Transverse colon (tissue), 4 donors: ENCODE measurements at regions not wholly inside any gene's neighbourhood (a gene's known extent, or its start where the extent isn't known, plus 50 kb on each side); places are given as distances from the start of the nearest gene placed in this dataset.

Experiments used
- DNase-seq: peaks from one replicate; pipeline ENCODE4 v3.0.0-alpha.2; 2019
- H3K27ac ChIP-seq, 4 donors: fragments of 200-600 bp; sonication (generic); 2 replicates each; pipeline ENCODE4 v1.5.1; 2016 to 2018; ENCODE audit warnings: inconsistent platforms in 4 of 4
- H3K27me3 ChIP-seq: fragments of 200-600 bp; sonication (generic); 2 replicates; pipeline ENCODE4 v1.5.1; 2017; ENCODE audit warnings: inconsistent platforms
- H3K36me3 ChIP-seq, 4 donors: fragments of 200-600 bp; sonication (generic); 2 replicates each; pipeline ENCODE4 v1.5.1; 2017 to 2019; ENCODE audit warnings: inconsistent platforms in 4 of 4
- H3K4me1 ChIP-seq, 4 donors: fragments of 200-600 bp; sonication (generic); 2 replicates each; pipeline ENCODE4 v1.5.1; 2017 to 2020; ENCODE audit warnings: inconsistent platforms in 4 of 4
- H3K4me3 ChIP-seq, 4 donors: fragments of 200-600 bp; sonication (generic); 1 replicate in 1 of 4; 2 replicates in 3 of 4; pipeline versions ENCODE4 v1.5.1 to v1.6.1; 2017 to 2019; ENCODE audit warnings: inconsistent platforms in 4 of 4
- H3K9me3 ChIP-seq, 2 donors: fragments of 200-600 bp; sonication (generic); 2 replicates each; pipeline ENCODE4 v1.5.1; 2017 to 2019; ENCODE audit warnings: inconsistent platforms in 2 of 2
- EP300 ChIP-seq: sonication (generic); formaldehyde crosslinking; IDR thresholded peaks from one replicate; pipeline ENCODE4 v1.6.1; 2017; ENCODE audit warnings: antibody characterized with exemption, low read depth
- POLR2A ChIP-seq: fragments of 450-650 bp; IDR thresholded peaks from one replicate; pipeline ENCODE4 v1.6.1; 2016; ENCODE audit warnings: antibody characterized with exemption, mild to moderate bottlenecking, moderate library complexity
- POLR2AphosphoS5 ChIP-seq, 3 donors: sonication (generic); formaldehyde crosslinking; IDR thresholded peaks; one replicate each; pipeline ENCODE4 v1.6.1; 2016; ENCODE audit warnings: antibody characterized with exemption in 3 of 3
- WGBS, 2 donors: methylation state at CpG; one replicate each; pipeline ENCODE4 v1.1.5; 2018; ENCODE audit warnings: low coverage in 1 of 2; 5-methylcytosine and 5-hydroxymethylcytosine counted together
- in situ Hi-C, 4 donors: fragments of 200-750 bp; cut with MboI; loops; one replicate each; pipeline versions ENCODE4 v1.15.0 to v1.15.1; 2017; ENCODE audit warnings: low sequenced_read_pairs in 3 of 4, low pct_ligation_motif_present in 1 of 4, low pct_unique_long_range_greater_than_20kb in 1 of 4
- intact Hi-C: fragments of 100-400 bp; cut with DNase I; formaldehyde crosslinking; loops from one replicate; pipeline ENCODE4 v1.15.1; 2023; ENCODE audit warnings: low total_unique reads
- TF ChIP-seq, protein P1 (sequence below), 5 experiments: fragments of 200-600 bp in 3 of 5; fragments of 450-650 bp in 2 of 5; sonication (generic) in 3 of 5; IDR thresholded peaks; 1 replicate in 2 of 5; 2 replicates in 3 of 5; pipeline ENCODE4 v1.5.1; 2016 to 2017; ENCODE audit warnings: antibody characterized with exemption in 5 of 5, inconsistent platforms in 3 of 5, mild to moderate bottlenecking in 2 of 5, moderate library complexity in 1 of 5

DNA sequence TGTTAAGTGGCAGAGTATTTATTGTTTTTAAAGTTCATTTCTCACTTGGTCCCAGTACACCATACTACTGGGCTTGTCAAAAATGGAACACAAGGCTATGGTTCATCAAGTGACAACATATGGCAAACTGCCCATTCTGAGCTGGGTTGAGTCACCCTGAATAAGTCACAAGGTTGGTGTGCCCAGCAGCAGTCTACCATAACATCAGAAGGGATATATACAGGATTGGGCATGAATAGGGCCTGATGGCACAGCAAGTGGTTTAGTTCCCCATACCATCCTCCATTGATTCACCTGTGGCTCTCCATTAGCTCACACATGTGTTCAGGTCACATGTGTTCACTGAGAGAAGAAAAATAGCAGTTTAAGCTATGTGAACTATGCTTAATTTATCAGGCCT lies 249.8 kb upstream of the PRDM9 start:
- no peak for TF ChIP-seq POLR2AphosphoS5 (IDR thresholded peaks at IDR 0.05)
- TF ChIP-seq, protein P1, sequence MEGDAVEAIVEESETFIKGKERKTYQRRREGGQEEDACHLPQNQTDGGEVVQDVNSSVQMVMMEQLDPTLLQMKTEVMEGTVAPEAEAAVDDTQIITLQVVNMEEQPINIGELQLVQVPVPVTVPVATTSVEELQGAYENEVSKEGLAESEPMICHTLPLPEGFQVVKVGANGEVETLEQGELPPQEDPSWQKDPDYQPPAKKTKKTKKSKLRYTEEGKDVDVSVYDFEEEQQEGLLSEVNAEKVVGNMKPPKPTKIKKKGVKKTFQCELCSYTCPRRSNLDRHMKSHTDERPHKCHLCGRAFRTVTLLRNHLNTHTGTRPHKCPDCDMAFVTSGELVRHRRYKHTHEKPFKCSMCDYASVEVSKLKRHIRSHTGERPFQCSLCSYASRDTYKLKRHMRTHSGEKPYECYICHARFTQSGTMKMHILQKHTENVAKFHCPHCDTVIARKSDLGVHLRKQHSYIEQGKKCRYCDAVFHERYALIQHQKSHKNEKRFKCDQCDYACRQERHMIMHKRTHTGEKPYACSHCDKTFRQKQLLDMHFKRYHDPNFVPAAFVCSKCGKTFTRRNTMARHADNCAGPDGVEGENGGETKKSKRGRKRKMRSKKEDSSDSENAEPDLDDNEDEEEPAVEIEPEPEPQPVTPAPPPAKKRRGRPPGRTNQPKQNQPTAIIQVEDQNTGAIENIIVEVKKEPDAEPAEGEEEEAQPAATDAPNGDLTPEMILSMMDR (IDR thresholded peaks at IDR 0.05), result no peak
- no peak for TF ChIP-seq POLR2A
- no peak for TF ChIP-seq EP300
- Histone ChIP-seq H3K27ac (no peak overlapping the region), H3K36me3 (no peaks in the 10 kb centered on the region), H3K4me1 (no peaks in the 10 kb centered on the region), H3K9me3 (no peaks in the 10 kb centered on the region), H3K4me3 (no peak overlapping the region), H3K27me3 (no peaks in the 10 kb centered on the region)
- intact Hi-C loops (no loop called here), in situ Hi-C loops (no loop called here)
- no peak for DNase-seq

DNA sequence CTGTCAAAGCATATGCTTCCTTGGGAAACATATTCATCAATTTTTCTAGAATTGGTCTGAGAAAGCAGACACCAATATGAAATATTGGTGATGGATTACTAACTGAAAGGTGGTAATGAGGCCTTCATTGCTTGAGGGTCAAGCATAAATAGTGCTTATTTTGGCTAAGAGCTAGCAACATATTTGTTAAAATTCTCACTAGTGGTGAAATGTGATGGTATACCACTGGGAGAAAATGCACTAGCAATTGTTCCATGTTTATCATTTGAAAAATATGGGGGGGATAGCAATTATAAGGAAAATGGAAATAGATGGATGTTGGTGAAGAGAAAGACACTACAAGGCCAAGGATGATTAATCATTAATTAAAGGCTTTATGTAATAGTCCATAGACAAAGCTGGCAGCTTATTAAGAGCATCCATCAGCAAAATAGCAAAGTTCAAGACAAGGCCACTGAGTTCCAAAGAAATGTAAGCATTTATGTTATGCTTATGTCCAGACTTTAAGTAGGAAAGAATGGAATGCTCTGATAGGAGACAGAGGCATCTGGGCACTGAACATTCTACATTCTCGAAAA lies 253.7 kb upstream of the PRDM9 start:
- H3K4me3 ChIP-seq, result no peak overlapping the region
- H3K9me3 ChIP-seq, result no peaks in the 10 kb centered on the region
- WGBS, 2 donors, result 67% methylated on average over 1 of the region's 1 CpG; no CpG with 5 or more reads in 1 of the 2 donors
- intact Hi-C loops, result no loop called here
- H3K36me3 ChIP-seq, result no peaks in the 10 kb centered on the region
- H3K27ac ChIP-seq, result no peak overlapping the region
- TF ChIP-seq, protein P1 (IDR thresholded peaks at IDR 0.05), result no peak
- TF ChIP-seq POLR2A (no peak), EP300 (no peak), POLR2AphosphoS5 (IDR thresholded peaks at IDR 0.05) (no peak)
- in situ Hi-C loops, result no loop called here
- H3K4me1 ChIP-seq, result no peaks in the 10 kb centered on the region
- no peak for DNase-seq
- H3K27me3 ChIP-seq, result no peaks in the 10 kb centered on the region

- Histone ChIP-seq H3K9me3 (no peaks in the 10 kb centered on the region), H3K4me1 (no peaks in the 10 kb centered on the region), H3K4me3 (no peak overlapping the region), H3K36me3 (no peaks in the 10 kb centered on the region), H3K27ac (no peak overlapping the region), H3K27me3 (no peaks in the 10 kb centered on the region)
- WGBS, 2 donors, result 54 to 74% methylated on average over 2 of the region's 2 CpGs
- DNase-seq, result no peak
- TF ChIP-seq, protein P1 (IDR thresholded peaks at IDR 0.05), result no peak
- TF ChIP-seq EP300 (no peak), POLR2AphosphoS5 (IDR thresholded peaks at IDR 0.05) (no peak), POLR2A (no peak)
- intact Hi-C loops, result loop anchor here (5.0 kb wide), 1 partner anchor 496 kb away; no protein-coding TSS in a partner anchor
- in situ Hi-C loops, result no loop called here
Measured at GRCh38 chr5:23242891-23243290, 264.5 kb upstream of the PRDM9 start.

DNA sequence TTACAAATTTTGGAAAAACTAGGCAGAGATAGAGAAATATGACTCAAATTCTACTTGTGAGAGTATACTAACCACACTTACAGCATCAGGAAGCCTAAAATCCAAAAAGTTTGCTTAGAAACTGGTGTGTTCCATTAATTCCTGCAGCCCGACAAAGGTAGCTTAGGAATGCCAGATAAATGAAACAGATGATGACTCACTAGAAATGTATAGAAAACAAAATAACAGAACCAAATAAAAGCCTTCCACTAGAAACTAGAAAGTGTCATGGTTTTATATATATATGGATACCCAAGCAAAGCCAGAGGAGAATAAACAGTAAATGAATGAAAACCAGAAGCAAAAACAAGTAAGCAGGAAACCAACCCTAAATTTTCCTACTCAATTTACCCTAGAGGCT lies 272.2 kb upstream of the PRDM9 start:
- Histone ChIP-seq H3K27ac (no peak overlapping the region), H3K4me3 (no peak overlapping the region), H3K4me1 (no peaks in the 10 kb centered on the region), H3K36me3 (no peaks in the 10 kb centered on the region), H3K9me3 (no peaks in the 10 kb centered on the region), H3K27me3 (no peaks in the 10 kb centered on the region)
- 67 to 80% methylated on average over 1 of the region's 1 CpG for WGBS, 2 donors
- intact Hi-C loops, result no loop called here
- TF ChIP-seq, protein P1 (IDR thresholded peaks at IDR 0.05), result no peak
- TF ChIP-seq POLR2AphosphoS5 (IDR thresholded peaks at IDR 0.05), result no peak
- TF ChIP-seq EP300, result no peak
- no peak for TF ChIP-seq POLR2A
- no peak for DNase-seq
- in situ Hi-C loops, result no loop called here
